ENCODE measurements at regions not wholly inside any gene's neighbourhood (a gene's known extent, or its start where the extent isn't known, plus 50 kb on each side); places are given as distances from the start of the nearest gene placed in this dataset.

DNA sequence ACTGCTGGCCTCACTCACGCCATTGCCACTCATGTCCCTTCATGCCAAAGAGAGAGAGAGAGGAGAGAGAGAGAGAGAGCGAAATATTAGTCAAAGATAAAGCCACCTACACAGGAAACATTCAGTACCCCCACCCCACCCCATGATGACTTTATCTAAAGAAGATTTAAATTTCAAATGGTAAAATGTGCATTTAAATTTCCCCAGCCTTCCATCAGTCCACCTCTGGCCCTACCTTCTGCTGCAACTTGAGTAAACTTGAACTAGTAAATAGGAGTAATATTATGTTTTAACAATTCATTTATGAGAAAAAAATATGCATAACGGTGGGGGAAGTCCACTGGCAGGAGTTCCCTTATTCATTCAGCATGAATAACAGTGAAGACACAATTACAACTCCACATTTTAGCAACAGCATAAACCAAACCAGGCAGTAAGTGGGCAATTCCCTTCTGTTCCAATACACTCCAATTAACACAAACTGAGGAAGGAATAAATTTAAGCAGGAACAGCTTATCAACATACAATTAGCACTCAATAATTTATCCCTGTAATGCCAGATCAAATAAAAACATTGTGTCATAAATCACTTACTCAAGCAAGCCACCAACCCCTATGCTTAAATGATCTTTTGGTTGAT is 264.2 kb downstream of the LNPK start:
- DNase-seq: no peak
- Mint-ChIP-seq H3K4me3 (no peak overlapping the region), H3K27me3 (ENCODE audit: low read depth, poor library complexity) (peaks cover 11% of the 10 kb centered on the region), H3K36me3 (ENCODE audit: low read depth) (no peaks in the 10 kb centered on the region), H3K4me1 (peaks cover 4% of the 10 kb centered on the region), H3K27ac (no peak overlapping the region), H3K9me3 (no peaks in the 10 kb centered on the region)
- TF ChIP-seq, protein P1, sequence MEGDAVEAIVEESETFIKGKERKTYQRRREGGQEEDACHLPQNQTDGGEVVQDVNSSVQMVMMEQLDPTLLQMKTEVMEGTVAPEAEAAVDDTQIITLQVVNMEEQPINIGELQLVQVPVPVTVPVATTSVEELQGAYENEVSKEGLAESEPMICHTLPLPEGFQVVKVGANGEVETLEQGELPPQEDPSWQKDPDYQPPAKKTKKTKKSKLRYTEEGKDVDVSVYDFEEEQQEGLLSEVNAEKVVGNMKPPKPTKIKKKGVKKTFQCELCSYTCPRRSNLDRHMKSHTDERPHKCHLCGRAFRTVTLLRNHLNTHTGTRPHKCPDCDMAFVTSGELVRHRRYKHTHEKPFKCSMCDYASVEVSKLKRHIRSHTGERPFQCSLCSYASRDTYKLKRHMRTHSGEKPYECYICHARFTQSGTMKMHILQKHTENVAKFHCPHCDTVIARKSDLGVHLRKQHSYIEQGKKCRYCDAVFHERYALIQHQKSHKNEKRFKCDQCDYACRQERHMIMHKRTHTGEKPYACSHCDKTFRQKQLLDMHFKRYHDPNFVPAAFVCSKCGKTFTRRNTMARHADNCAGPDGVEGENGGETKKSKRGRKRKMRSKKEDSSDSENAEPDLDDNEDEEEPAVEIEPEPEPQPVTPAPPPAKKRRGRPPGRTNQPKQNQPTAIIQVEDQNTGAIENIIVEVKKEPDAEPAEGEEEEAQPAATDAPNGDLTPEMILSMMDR (IDR thresholded peaks at IDR 0.05): no peak

DNA sequence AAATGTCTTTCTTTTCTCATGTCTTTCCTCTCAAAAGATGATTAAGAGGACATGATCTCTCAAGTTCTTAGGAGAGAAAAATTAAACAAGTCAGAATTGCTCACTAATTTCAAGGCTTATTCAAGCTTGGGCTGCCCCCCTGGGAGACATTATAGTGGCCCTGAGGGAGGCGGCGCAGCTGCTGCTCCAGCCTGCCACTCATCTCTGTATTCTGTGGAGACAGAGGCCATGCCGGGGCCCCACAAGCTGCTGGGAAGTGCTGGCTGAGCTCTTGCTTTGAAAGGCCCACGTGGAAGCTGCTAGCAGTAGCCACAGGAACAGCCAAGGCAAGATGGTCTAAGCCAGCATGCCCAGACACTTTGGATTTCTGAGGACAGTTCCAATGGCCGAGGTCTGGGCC is 267.4 kb downstream of the LNPK start:
- H3K27me3 Mint-ChIP-seq (ENCODE audit: low read depth, poor library complexity): peaks cover 3% of the 10 kb centered on the region
- H3K4me3 Mint-ChIP-seq: no peak overlapping the region
- peak; percentile 5 for DNase-seq
- H3K36me3 Mint-ChIP-seq (ENCODE audit: low read depth): no peaks in the 10 kb centered on the region
- peaks cover 4% of the 10 kb centered on the region for H3K4me1 Mint-ChIP-seq
- TF ChIP-seq, protein P1 (IDR thresholded peaks at IDR 0.05): no peak
- H3K9me3 Mint-ChIP-seq: peaks cover 4% of the 10 kb centered on the region
- H3K27ac Mint-ChIP-seq: no peak overlapping the region

DNA sequence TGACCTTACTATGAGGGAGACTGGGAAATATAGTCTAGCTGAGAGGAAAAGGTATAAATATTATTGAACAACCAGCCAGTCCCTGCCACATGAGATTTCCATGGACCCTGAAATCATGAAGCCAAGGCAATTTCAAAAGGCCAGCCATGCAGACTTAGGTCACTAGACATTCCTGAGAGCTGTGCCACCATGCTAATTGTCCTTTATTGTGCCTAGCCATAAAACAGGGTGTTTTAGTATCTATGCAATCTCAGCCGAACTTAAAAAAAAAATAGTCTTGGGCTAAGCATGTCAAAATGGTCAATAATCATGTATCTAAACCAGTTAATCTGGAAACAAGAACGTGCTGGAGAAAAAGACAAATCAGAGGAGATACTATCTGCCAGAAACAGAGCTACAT is 269.5 kb downstream of the LNPK start:
- peaks cover 2% of the 10 kb centered on the region for H3K4me1 Mint-ChIP-seq
- no peak for DNase-seq
- peaks cover 4% of the 10 kb centered on the region for H3K9me3 Mint-ChIP-seq
- TF ChIP-seq, protein P1 (IDR thresholded peaks at IDR 0.05): no peak
- peaks cover 4% of the 10 kb centered on the region for H3K27me3 Mint-ChIP-seq (ENCODE audit: low read depth, poor library complexity)
- no peaks in the 10 kb centered on the region for H3K36me3 Mint-ChIP-seq (ENCODE audit: low read depth)
- H3K27ac Mint-ChIP-seq: no peak overlapping the region
- H3K4me3 Mint-ChIP-seq: no peak overlapping the region

DNA sequence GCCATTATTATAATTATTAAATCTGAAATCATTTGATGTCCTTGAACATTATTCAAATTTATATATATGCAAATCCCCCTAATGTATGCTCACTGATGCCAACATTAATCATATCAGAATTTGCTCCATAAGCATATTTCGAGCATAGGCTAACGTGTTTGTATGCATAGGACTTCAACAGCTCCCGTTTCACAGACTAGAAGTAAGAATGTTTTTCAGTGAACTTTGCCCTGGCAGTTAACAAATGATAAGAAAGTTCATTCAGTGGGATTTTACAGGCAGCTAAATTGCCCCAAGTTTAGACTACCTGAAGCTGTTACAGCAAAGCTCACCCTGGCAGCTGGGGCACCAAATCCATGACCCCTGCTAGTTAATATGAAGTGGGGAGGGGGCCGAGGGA is 272.0 kb downstream of the LNPK start:
- Mint-ChIP-seq H3K9me3 (peaks cover 4% of the 10 kb centered on the region), H3K27ac (no peak overlapping the region), H3K4me1 (no peaks in the 10 kb centered on the region), H3K36me3 (ENCODE audit: low read depth) (no peaks in the 10 kb centered on the region), H3K27me3 (ENCODE audit: low read depth, poor library complexity) (peaks cover 3% of the 10 kb centered on the region), H3K4me3 (no peak overlapping the region)
- TF ChIP-seq, protein P1 (IDR thresholded peaks at IDR 0.05): no peak
- no peak for DNase-seq

DNA sequence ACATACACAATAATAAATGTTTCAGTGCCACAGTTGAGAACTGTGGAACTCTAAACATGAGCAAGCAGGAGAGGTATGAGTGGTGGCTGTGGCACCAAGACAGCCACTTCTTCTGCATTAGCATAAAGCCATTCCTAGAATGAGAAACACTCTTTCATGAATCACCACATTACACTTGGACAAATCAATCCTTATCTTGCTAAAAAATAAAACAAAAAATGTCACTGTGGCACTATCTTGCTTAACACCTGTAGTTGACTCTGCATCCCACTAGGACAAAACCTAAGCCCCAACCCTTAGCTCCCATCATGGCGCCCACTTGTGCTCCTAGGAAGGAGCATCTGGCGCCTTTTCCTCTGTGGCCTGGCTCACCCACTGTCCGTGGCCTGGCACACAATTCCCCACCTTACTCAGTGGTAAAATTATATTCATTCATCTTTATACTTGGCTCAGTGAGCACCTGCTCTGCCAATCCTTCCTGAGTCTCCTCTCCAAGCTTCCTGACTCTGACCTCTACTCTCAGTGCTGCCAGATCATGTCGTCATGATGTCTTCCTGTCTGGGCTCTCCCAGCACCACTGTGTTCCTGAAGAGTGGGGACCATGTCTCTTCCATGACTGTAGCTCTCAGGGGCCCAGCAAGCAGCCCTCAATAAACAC is 272.9 kb downstream of the LNPK start:
- H3K27me3 Mint-ChIP-seq (ENCODE audit: low read depth, poor library complexity): peaks cover 3% of the 10 kb centered on the region
- H3K9me3 Mint-ChIP-seq: peaks cover 4% of the 10 kb centered on the region
- H3K4me1 Mint-ChIP-seq: no peaks in the 10 kb centered on the region
- no peak overlapping the region for H3K27ac Mint-ChIP-seq
- DNase-seq: no peak
- TF ChIP-seq, protein P1 (IDR thresholded peaks at IDR 0.05): no peak
- no peak overlapping the region for H3K4me3 Mint-ChIP-seq
- H3K36me3 Mint-ChIP-seq (ENCODE audit: low read depth): no peaks in the 10 kb centered on the region

DNA sequence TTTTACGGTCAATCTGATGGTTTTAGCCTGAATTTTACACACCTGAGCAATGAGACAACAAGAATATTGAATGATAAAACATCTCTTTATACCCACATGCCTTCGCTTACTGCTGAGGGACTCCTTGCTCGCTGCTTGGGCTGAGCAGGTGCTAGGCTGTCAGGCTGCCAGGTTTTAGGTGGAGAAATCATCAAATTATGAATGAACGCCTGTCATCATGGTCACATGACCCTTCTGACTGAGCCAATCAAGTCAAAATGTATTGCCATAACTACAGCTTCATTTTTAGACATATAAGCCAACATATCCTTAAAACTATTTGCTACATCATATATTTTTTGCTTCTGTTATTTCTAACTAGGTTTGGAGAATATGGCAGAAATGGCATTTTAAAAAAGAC is 274.0 kb downstream of the LNPK start:
- TF ChIP-seq, protein P1 (IDR thresholded peaks at IDR 0.05): no peak
- no peaks in the 10 kb centered on the region for H3K4me1 Mint-ChIP-seq
- H3K36me3 Mint-ChIP-seq (ENCODE audit: low read depth): no peaks in the 10 kb centered on the region
- H3K9me3 Mint-ChIP-seq: peaks cover 14% of the 10 kb centered on the region
- H3K27me3 Mint-ChIP-seq (ENCODE audit: low read depth, poor library complexity): peaks cover 3% of the 10 kb centered on the region
- no peak overlapping the region for H3K27ac Mint-ChIP-seq
- DNase-seq: no peak
- no peak overlapping the region for H3K4me3 Mint-ChIP-seq

Data from nephron progenitor cell (in vitro differentiated cells).